Neural progenitor cell (in vitro differentiated cells): ENCODE measurements at regions not wholly inside any gene's neighbourhood (a gene's known extent, or its start where the extent isn't known, plus 50 kb on each side); places are given as distances from the start of the nearest gene placed in this dataset.

Experiments
- EZH2phosphoT487 ChIP-seq: fragments of 200-600 bp; sonication (generic); IDR thresholded peaks from 2 replicates; pipeline ENCODE4 v1.6.1; 2017; ENCODE audit warnings: antibody characterized with exemption
- TF ChIP-seq, protein P1 (sequence below): fragments of 200-600 bp; sonication (generic); IDR thresholded peaks from 2 replicates; pipeline ENCODE4 v1.5.1; 2017; ENCODE audit warnings: antibody characterized with exemption, mild to moderate bottlenecking

DNA sequence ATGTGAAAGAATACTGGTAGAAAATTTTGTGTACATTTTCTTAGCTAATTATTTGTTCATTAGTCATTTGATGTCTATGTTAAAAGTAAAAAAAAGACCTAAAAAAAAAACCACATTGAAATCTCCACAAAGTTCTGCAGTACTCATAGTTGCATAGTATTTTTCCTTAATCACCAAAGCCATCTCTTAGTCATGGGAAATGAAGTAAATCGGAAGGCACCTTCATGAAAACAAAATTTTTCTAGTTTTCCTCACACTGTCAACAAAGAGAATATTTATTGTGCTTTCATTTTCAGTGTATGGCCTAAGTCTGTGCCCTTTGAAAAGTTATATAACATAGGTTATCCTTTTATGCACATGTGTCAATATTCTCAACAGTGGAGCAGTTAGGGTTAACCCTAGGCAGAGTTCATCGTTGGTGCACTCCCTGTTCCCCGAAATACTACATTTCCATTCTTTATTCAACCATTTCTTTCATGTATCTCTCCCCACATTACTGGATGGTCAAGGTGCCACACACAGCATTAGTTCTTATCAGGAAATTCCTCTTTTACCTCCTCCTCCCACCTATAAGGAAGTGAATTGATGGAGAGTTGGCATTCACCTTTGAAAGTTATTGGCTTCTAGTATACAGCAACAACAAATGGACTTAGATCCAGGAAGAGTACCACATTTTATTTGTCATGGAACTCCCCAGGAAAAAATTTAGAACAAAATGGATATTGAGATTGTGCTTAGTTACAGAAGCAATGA, 93.1 kb downstream of the NUDT12 start:
- TF ChIP-seq, protein P1, sequence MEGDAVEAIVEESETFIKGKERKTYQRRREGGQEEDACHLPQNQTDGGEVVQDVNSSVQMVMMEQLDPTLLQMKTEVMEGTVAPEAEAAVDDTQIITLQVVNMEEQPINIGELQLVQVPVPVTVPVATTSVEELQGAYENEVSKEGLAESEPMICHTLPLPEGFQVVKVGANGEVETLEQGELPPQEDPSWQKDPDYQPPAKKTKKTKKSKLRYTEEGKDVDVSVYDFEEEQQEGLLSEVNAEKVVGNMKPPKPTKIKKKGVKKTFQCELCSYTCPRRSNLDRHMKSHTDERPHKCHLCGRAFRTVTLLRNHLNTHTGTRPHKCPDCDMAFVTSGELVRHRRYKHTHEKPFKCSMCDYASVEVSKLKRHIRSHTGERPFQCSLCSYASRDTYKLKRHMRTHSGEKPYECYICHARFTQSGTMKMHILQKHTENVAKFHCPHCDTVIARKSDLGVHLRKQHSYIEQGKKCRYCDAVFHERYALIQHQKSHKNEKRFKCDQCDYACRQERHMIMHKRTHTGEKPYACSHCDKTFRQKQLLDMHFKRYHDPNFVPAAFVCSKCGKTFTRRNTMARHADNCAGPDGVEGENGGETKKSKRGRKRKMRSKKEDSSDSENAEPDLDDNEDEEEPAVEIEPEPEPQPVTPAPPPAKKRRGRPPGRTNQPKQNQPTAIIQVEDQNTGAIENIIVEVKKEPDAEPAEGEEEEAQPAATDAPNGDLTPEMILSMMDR, result no peak
- TF ChIP-seq EZH2phosphoT487, result no peak
